HG02943 (cell line): ENCODE measurements at regions not wholly inside any gene's neighbourhood (a gene's known extent, or its start where the extent isn't known, plus 50 kb on each side); places are given as distances from the start of the nearest gene placed in this dataset.

ENCODE experiments used
- ATAC-seq: cut with Tn5 transposase; IDR thresholded peaks from one replicate; pipeline ENCODE4 v1.9.1; 2021; ENCODE audit warnings: mild to moderate bottlenecking, low read depth, moderate library complexity; ENCODE audit not compliant: unreplicated experiment

DNA sequence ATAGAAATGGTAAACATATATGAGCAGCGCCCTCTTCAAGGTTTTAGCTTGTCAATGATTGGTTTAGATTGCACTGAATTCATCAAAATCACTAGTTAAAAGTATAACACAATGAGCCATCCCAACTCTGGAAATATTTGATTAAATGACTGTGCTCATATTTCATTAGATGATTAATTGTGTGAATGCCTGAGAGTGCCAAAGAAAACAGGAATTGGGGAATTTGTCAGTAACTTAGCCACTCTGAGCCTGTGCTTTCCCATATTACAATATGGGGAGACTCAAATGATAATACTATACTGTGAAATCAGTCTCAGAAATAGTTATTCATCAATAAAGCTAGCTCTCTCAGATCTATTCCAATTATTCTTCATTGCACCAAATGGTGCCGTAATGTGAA is 2087.6 kb upstream of the CELF4 start:
- ATAC-seq, result no peak

DNA sequence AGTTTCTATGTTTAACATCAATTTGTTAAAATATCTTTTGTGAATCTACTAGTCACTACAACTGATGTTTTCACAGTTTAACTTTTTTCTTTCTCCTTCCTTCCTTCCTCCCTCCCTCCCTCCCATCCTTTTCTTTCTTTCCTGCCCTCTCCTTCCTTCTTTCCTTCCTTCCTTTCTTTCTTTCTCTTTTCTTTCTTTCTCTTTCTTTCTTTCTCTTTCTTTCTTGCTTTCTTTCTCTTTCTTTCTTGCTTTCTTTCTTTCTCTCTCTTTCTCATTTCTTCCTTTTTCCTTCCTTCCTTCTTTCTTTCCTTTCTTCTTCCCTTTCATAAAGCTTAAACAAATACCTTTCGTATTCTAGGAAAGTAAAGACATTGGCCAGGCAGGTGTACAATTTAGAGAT is 2083.0 kb upstream of the CELF4 start:
- ATAC-seq, result no peak

DNA sequence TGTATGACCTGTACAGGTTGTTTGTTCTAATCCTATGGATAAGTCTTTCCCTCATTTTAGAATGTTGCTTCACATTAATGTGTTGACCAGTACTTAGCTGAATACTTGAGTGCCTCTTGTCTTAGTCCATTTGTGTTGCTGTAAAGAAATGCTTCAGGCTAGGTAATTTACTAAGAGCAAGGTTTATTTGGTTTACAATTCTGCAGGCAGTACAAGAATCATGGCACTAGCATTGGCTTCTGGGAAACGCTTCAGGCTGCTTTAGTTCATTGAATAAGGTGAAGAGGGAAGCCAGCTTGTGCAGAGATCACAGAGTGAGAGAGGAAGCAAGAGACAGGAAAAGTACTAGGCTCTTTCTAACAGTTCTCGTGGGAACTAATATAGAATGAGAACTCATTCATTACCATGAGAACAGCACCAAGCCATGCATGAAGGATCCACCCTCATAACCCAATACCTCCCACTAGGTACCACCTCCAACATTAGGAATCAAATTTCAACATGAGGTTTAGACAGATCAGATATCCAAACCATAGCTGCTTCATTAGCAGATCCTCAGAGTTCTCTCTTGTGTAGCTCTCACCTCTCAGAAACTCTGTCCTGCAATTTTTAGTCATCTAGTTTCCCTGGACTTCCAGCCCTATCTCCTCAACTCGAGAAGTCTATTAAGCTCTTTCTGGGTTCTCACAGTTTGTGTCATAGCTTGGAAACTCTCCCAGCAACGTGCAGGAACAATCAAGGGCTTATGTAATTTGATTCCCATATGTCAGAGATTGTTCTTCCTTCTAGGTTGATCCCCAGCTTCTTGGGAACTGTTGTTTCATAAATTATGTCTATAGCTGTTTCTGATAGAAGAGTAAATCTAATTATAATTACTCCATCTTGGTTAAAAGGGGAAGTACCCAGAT is 2082.3 kb upstream of the CELF4 start:
- no peak for ATAC-seq

DNA sequence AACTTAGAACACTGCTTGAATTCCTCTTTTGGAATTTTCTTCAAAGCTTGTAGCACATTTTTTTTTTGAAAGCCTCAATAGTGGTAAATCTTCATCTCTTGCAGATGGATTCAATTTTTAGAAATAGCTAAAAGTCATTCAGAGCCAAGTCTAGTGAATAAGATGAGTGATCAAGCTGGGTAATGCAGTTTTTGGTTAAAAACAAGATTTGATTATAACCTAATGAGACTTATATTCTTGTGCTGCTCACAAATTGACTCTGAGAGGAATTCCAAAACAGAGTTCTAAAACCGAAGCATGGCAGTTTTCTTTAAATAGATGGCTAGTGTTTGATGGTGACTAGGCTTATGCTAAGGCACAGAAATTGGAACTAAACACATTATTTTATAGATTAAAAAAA is 2072.6 kb upstream of the CELF4 start:
- ATAC-seq, result no peak

DNA sequence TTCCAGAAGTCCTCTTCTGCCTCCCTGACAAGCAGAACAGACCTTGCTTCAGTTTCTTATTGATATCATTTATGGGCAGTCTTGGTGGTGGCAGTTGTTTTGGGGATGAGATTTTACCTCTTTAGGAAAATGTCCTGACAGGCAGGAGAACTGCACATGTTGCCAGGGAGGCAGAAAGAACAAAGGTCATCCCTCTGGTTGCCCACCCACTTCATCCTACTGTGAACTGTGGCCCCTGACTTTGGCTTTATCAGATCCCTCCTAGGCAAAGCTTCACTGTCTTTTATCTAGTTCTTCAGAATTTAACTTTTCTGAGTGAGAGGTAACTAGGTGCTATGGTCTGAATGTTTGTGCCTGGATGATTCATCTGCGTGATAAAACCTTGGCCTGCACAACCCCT is 2071.3 kb upstream of the CELF4 start:
- ATAC-seq, result no peak

DNA sequence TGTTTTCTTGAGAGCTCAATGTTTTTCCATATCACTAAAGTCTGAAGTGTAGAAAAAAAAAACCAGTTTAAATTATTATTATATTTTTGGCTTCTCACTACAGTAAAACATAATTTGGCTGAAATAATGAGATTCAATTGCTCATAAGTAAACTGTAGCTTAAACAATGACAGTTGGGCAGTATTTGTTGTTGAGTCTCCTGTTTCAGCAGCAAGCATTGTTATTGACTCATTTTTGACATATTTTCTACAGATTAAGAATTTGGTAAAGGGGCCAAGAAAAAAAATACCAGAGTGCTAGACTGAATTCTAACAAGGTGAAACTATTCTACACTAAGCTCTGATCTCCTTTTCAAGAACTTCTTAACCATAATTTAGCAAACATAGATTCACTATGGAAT is 2070.4 kb upstream of the CELF4 start:
- no peak for ATAC-seq

DNA sequence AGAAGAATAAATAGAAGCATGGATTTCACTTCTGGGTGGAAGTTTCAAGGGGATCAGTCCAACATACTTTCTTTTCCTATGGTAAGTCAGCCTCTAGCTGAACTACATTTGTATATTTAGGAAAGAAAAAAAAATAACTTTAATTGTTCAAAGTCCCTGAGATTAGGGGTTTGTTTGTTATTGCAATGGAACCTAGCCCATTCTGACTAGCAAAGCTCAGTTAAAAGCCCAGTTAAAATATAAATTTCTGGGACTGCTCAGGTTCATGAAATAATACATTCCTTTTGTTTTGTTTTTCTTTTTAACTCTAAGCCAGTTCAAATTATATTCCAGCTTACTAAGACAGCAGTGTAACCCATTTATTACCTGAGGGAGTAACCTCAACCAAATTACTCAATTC is 2069.6 kb upstream of the CELF4 start:
- ATAC-seq, result no peak

DNA sequence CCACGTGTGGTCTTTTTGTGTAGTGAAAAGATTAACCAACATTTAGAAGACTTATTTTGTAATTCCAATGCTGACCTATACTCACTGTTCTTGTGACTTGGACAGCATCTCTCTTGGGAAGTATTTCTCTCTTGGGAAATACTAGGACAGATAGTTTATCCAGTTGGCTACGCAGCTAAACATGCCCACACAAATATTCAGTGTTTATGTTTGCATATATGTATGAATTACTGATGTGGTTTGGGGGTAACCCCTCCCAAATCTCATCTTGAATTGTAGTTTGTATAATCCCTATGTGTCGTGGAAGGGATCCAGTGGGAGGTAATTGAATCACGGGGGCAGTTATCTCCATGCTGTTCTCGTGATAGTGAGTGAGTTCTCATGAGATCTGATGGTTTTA is 2062.3 kb upstream of the CELF4 start:
- ATAC-seq, result no peak

DNA sequence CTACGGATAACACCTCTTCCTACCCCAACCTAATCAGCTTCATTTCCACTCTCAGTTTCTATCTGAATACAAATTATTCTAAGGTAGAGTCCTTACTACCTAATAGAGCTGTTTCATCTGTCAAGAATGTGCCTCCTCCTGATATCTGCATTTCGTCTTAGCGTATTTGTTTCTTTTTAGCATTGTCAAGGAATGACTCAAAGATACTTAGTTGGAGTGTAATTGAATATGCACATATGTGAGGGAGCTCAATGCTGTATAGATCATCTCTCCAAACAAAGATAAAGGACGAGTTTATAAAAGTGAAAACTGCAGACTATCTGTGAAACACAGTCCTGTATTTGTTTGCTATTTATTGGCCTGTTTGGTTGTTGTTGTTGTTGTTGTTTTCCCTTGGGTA is 2059.4 kb upstream of the CELF4 start:
- ATAC-seq, result no peak

DNA sequence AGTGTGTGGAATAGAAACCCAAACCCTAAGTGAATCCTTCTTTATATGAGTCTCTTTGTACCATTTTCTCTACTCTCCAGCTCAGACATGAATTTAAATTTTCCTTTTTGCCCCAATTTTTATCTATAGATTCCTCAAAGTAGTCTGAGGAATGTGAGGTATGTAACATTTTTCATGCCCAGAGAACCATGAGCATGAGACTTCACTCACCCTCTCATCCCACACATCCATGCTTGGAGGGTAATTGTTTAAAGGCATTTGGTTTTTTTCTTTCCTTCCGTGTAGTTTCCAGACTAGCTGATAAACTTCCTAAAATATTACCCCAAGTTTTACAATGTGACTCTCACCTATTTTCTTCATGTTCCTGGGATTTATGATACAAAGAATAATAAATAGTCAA is 2056.8 kb upstream of the CELF4 start:
- no peak for ATAC-seq

DNA sequence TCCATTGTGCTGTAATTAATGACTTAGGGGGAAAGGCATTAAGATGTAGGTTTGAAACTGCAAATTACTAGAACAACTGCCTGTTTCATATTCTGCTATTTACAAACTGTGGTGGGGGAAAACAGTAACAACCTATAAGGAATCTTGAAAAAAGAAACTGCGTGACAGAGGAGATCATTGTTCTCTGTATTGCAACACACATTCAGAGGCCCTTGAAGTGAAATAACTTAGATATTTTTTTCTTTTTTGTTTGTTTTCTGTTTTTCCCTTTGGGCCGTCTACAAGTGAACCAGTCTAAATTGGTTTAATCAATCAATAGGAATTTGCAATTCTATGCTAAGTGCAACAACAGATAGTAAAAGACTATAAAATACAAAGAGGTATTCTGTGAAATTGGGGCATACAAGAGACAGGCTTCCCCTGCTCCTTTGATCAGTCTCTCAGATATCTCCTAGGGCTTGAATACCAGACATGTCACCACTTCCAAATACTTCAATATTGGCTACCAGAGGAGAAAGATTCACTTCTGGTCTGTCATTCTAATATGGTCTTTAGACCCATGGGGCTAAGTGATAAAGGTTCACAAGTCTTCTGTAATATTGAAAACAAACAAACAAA is 2055.1 kb upstream of the CELF4 start:
- no peak for ATAC-seq

DNA sequence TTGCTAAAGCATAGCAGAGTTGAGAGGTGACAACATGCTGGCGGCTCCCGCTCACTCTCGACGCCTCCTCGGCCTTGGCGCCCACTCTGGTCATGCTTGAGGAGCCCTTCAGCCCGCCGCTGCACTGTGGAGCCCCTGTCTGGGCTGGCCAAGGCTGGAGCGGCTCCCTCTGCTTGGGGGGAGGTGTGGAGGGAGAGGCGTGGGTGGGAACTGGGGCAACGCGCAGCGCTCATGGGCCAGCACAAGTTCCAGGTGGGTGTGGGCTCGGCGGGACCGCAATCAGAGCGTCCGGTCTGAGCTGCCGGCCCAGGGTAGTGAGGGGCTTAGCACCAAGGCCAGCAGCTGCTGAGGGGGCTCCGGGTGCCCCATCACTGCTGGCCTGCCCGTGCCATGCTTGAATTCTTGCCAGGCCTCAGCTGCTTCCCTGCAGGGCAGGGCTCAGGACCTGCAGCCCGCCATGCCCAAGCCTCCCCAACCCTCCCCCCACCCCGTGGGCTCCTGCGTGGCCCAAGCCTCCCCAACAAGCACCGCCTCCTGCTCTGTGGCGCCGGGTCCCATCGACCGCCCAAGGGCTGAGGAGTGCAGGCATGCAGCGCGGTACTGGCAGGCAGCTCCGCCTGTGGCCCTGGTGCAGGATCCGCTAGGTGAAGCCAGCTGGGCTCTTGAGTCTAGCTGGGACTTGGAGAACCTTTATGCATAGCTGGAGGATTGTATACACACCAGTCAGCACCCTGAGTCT is 2052.8 kb upstream of the CELF4 start:
- no peak for ATAC-seq

DNA sequence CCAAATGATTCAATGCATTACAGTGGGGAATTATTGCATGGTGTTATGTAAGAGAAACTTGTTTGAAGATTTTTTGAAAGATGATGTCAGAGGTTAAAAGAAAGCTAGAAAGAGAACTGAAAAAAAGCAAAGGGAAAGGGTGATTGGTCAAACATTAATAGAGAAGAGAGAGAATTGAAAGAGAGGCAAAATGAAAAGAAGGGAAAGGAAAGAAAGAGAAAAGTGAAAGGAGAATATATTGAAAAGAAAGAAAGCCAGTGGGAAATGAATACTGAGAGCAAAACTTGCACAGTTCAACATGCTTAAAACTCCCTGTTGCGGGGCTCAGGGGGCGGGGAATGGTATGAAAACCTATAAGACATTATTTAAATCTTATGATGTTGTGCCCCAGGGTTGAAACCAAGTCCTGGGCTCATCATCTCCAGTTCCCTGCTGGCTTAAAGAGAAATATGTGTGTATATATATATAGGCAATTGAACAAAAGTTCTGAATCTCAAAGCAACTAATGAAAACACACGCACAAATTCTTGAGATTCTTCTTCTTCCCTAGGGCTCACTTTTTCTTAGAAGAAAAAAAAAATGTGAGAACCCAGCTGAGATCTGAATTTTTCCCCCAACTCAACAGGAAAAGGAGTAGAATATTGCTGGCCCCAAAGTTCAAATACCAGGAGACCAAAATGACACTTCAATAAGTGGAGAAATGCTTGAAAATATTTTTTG is 2045.9 kb upstream of the CELF4 start:
- ATAC-seq, result no peak

DNA sequence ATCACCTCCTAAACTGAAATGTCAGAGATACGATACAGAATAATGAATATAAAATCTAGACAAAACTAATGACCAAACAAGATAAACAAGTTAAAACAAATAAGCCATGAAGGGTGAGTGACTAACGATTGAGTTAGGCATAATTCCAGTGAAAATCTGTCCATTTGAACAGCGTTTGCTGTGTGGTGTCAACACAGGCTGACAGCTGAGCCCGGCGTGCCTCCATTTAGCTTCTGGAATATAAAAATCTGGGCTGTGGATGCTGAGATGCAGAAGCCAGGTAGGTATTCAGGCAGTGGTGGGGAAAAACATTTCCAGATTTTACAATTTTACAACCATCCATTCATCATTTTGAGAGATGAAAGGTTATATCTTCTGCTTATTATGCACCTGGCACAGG is 2041.4 kb upstream of the CELF4 start:
- no peak for ATAC-seq

DNA sequence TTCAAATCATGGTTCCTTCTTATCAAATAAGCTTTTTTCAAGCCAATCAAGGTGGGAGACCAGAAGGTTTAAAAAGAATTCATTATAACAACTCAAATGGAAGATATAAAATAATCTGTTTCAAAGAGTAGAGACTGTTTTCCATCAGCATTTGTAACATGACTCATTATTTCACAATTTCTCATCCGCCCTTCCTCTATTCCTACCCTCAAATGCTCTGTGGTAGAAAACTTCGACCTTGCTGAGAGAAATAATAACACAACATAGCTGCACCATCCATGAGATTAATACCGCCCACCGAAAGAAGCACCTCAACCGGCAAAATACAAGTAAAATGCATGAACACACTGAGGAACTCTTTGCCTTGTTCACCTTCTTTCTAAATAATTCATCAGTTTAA is 2039.2 kb upstream of the CELF4 start:
- no peak for ATAC-seq

DNA sequence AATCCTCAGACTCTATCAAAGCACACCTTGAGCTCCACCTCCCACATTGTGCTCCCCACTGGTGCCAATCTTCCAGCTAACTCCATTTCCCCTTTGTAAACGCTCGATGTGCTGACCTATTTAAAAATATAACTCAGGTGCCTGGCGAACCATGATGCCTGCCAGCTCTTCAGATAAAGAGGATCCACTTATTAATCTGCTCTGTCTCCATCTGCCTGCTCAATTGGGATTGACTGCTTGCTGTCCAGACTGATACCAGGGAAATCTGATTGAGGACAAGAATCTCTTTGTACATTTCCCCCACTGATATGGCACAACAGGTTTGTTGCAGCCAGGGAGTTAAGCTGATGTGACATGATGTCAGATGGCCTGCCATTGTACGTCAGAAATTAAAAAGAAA is 2036.5 kb upstream of the CELF4 start:
- no peak for ATAC-seq

DNA sequence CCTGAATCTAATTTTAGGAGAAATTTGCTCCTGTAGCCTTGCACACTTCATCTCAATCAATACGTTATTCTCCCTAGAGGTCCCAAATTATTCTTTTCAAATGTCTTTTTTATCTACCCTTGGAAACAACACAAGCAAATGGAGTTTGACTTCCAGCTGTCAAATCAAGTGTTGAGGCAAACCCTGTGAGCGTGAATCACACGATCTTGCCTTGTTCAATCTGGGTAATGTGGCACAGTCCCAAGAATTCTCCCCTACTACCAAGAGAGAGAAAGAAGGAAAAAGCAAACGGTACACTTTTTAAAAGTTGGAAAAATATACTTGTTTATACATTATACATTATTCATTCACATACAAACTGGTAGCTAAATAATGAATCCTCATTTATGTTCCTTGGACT is 2035.3 kb upstream of the CELF4 start:
- no peak for ATAC-seq

DNA sequence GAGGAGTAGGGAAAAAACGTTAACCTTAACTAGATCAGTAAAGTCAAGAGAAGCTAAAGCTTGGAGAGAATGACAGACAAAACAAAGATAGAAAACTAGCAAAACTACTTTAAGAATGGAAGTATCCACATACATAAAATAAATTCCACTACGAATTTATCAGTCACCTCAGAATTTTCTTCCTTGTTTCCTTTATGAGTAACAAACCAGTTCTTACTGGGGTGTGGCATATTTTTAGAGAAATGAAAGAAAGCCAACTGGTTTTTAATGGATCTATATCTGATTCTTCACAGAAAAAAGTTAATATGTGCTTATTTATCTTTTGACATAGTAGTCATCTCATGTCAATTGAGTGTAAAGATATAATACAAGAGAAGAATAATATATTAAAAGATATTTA is 2033.7 kb upstream of the CELF4 start:
- no peak for ATAC-seq

DNA sequence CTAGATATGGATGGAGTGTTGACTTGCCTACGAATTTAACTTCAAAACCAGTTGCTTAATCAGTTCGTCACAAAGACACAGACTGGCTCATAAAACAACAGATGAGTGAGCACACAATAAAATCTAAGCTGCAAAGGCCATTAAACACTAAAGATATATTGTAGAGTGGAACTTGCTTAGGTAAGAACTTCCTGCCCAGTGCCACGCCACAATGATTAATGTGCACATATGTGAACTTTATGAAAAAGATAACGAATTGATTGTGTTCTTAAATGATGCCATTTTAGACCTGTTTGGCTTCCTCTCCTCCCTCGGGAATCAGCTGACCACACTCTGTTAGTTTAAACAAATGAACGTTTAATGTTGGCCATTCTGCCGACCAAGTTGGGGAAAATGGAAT is 2031.3 kb upstream of the CELF4 start:
- no peak for ATAC-seq

DNA sequence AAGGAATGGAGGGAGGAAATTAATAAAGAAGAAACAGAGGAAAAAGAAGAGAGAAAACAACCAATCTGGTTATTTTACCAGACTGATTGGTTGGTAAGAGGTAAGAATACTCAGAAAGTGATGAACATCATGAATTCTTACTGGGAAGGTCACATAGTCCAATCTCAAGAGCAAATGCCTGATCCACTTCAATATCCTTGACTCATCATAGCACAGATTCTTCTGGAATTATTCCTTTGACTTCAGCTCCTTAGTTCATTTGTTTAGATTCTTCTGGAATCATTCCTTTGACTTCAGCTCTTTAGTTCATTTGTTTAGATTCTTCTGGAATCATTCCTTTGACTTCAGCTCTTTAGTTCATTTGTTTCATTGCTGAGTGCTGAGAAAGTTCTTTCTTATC is 2030.6 kb upstream of the CELF4 start:
- ATAC-seq, result no peak

DNA sequence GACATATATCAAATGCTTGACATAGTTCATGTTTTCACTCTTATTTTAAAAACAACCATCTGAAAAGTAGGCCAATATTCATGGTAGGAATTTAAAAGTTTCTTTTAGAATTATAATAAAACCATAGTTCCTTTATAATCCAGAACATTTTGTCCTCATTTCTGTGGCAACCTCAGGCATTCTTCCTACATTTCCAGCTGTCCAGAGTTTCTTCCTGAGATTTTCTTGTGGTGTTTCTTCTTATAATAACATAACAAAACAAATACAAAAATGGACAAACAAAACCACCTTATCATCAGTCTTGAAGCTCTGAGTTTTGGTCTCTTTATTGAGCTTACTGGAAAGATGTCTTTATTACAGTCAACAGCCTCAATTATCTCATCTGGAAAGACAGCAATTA is 2028.6 kb upstream of the CELF4 start:
- no peak for ATAC-seq
